ENCODE measurements at regions not wholly inside any gene's neighbourhood (a gene's known extent, or its start where the extent isn't known, plus 50 kb on each side); places are given as distances from the start of the nearest gene placed in this dataset.

GRCh38 chr1:96588416-96588995 is 133.1 kb upstream of the PTBP2 start:
- TF ChIP-seq POLR2A (IDR thresholded peaks at IDR 0.05; ENCODE audit: low read depth, low read length) (no peak), TAF1 (IDR thresholded peaks at IDR 0.05; ENCODE audit: borderline replicate concordance, low read depth, low read length) (no peak)

All from GM12892 (cell line).